HEK293T (cell line): ENCODE measurements at regions not wholly inside any gene's neighbourhood (a gene's known extent, or its start where the extent isn't known, plus 50 kb on each side); places are given as distances from the start of the nearest gene placed in this dataset.

Experiments
- ARNT ChIP-seq: fragments of 450-650 bp; IDR thresholded peaks from 2 replicates; pipeline ENCODE4 v1.6.1; 2017; ENCODE audit warnings: mild to moderate bottlenecking
- BHLHE40 ChIP-seq: fragments of 450-650 bp; IDR thresholded peaks from 2 replicates; pipeline ENCODE4 v1.6.1; 2016; ENCODE audit warnings: mild to moderate bottlenecking, moderate library complexity, borderline replicate concordance
- ELF4 ChIP-seq: fragments of 450-650 bp; IDR thresholded peaks from 2 replicates; pipeline ENCODE4 v1.6.1; 2017; ENCODE audit warnings: antibody characterized with exemption
- FOXA1 ChIP-seq: fragments of 450-650 bp; IDR thresholded peaks from 2 replicates; pipeline ENCODE4 v1.6.1; 2016; ENCODE audit warnings: mild to moderate bottlenecking
- FOXK2 ChIP-seq: fragments of 450-650 bp; IDR thresholded peaks from 2 replicates; pipeline ENCODE4 v1.6.1; 2016; ENCODE audit warnings: mild to moderate bottlenecking
- FOXM1 ChIP-seq: fragments of 450-650 bp; IDR thresholded peaks from 2 replicates; pipeline ENCODE4 v1.6.1; 2017; ENCODE audit warnings: mild to moderate bottlenecking, borderline replicate concordance
- HDGF ChIP-seq: fragments of 450-650 bp; IDR thresholded peaks from 2 replicates; pipeline ENCODE4 v1.6.1; 2017; ENCODE audit warnings: antibody characterized with exemption, borderline replicate concordance
- L3MBTL2 ChIP-seq: fragments of 450-650 bp; conservative IDR thresholded peaks from 2 replicates; pipeline ENCODE4 v1.6.1; 2016; ENCODE audit warnings: mild to moderate bottlenecking
- SP1 ChIP-seq: fragments of 450-650 bp; IDR thresholded peaks from 2 replicates; pipeline ENCODE4 v1.6.1; 2017
- SUZ12 ChIP-seq: fragments of 450-650 bp; IDR thresholded peaks from 2 replicates; pipeline ENCODE4 v1.6.1; 2016; ENCODE audit warnings: mild to moderate bottlenecking
- TARDBP ChIP-seq: fragments of 450-650 bp; IDR thresholded peaks from 2 replicates; pipeline ENCODE4 v1.6.1; 2016
- ZNF384 ChIP-seq: fragments of 450-650 bp; IDR thresholded peaks from 2 replicates; pipeline ENCODE4 v1.6.1; 2016

- no peak for TF ChIP-seq FOXK2
- no peak for TF ChIP-seq L3MBTL2
- TF ChIP-seq BHLHE40, result no peak
- TF ChIP-seq ELF4, result no peak
- TF ChIP-seq SUZ12, result no peak
- TF ChIP-seq HDGF, result no peak
- TF ChIP-seq SP1, result no peak
- no peak for TF ChIP-seq FOXM1
- no peak for TF ChIP-seq FOXA1
- no peak for TF ChIP-seq ZNF384
- TF ChIP-seq ARNT, result no peak
- TF ChIP-seq TARDBP, result no peak
These were observed 283.8 kb downstream of the PTEN start for GRCh38 chr10:88147000-88147798.
